Ecto neural progenitor cell (in vitro differentiated cells): ENCODE measurements at regions not wholly inside any gene's neighbourhood (a gene's known extent, or its start where the extent isn't known, plus 50 kb on each side); places are given as distances from the start of the nearest gene placed in this dataset.
"Not testable (repeated sequence)": the region's sequence is repeated elsewhere in the genome, so short reads cannot be mapped to it uniquely, and the experiment has no call there.

ENCODE experiments used
- DNase-seq: peaks from one replicate; pipeline ENCODE4 v3.0.0-alpha.2; 2018; ENCODE audit warnings: low spot score

- no peak for DNase-seq
These were observed 254.6 kb upstream of the GK2 start for GRCh38 chr4:79662651-79663050.

GRCh38 chr4:79661196-79661595, 253.2 kb upstream of the GK2 start:
- DNase-seq: no peak

DNA sequence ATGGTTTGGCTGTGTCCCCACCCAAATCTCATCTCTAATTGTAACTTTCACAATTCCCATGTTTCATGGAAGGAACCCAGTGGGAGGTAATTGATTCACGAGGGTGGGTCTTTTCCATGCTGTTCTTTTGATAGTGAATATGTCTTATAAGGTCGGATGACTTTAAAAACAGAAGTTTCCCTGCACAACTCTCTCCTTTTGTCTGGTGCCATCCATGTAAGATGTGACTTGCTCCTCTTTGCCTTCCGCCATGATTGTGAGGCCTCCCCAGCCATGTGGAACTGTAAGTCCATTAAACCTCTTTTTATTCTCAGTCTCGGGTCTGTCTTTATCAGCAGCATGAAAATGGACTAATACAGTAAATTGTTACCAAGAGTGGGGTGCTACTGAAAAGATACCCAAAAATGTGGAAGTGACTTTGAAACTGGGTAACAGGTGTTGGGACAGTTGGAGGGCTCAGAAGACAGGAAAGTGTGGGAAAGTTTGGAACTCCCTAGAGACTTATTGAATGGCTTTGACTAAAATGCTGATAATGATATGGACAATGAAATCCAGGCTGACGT, 251.4 kb upstream of the GK2 start:
- DNase-seq: not testable (repeated sequence)

GRCh38 chr4:79657379-79657778, 249.4 kb upstream of the GK2 start:
- no peak for DNase-seq

DNA sequence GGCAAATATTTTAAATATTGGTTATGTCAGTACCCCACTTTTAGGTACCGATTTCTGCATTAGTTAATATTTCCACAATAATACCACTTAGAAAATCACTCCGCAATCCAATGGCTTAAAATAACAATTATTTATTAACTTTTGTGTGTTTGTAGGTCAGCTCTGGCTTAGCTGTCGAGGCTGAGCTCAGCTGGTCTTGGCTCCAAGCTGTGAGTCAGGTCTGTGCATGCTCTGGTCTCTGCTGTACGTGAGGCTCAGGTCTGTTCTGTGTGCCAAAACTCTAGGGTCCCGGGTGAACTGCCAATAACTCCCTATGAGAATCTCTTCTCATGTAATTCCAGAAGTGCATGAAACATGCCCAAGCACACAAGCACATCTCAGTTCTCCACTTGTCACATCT, 245.8 kb upstream of the GK2 start:
- DNase-seq: no peak

DNA sequence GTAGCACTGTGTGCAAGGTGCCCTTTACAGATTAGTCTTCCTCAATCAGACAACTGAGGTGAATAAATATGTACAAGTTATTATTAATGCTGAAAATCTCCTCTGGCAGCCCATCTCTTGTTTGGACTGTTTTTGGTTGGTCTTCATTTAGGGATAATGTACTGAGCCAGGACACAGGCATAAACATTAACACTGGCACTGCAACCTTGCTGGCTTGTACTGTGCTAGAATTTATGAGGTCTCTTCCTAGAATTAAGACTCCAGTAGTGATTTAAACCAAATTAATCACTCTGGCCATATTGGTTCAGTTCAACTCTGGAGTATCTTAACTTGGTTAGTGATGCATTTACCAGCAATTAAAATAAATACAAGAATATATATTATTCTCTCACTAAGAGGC, 244.7 kb upstream of the GK2 start:
- no peak for DNase-seq

GRCh38 chr4:79652232-79652631, 244.2 kb upstream of the GK2 start:
- DNase-seq: no peak

DNA sequence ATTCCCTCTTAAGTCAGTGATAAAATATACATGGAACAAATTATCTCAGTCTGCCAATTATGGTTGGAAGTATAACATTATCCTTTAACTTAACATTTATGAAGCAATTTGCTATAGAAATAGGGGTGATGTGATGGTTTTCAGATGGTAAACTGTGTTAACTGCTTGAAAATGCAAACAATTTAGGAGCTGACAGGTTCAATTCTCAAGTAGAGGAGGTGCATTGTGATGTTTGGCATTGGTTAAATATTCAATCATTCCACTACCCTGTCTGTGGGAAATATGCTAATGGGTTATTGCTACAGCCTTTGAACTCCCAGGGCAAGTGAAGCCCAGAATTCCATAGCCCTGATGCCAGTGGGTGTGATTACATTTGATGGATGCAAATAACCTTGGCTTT, 243.4 kb upstream of the GK2 start:
- no peak for DNase-seq

- no peak for DNase-seq
These were observed 242.9 kb upstream of the GK2 start for GRCh38 chr4:79650794-79651431.

GRCh38 chr4:79650217-79650616, 242.2 kb upstream of the GK2 start:
- no peak for DNase-seq

DNA sequence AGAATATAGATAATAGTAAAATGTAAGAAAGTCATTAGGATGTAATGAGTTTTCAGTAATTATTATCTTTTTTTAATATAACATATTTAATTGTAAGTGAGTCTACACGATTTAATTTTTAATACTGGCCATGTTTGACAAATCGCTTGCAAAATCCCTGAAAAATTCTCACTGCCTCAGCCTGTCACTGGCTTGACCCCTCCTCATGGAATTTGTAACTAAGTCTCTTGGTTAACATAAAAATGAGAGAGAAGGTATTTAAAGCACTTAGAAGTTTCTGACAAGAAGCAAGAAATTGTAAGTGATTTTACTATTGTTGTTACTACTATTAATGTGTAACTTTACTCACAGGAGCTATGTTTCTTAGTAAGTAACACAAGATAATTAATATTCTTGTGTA, 237.9 kb upstream of the GK2 start:
- no peak for DNase-seq

GRCh38 chr4:79638735-79639134, 230.7 kb upstream of the GK2 start:
- DNase-seq: no peak

GRCh38 chr4:79636991-79637390, 229.0 kb upstream of the GK2 start:
- no peak for DNase-seq

DNA sequence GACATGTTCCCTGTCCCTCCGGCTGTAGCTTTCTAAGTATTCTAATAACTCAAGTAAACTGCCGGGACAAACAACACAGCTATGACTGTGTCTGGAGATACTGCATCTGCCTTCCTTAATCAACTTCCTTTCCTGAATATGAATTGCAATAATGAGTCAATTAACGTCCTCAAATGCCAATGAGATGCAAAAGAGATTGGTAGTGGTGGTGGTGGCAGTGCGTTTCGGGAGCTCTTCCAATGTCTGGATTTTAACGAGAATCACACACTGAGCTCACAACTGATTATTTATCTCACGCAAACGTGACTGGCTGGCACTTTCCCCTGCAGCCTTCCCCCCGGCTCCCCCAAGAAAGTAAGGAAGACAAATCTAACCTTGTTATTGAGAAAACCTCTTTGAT, 226.1 kb upstream of the GK2 start:
- no peak for DNase-seq

DNA sequence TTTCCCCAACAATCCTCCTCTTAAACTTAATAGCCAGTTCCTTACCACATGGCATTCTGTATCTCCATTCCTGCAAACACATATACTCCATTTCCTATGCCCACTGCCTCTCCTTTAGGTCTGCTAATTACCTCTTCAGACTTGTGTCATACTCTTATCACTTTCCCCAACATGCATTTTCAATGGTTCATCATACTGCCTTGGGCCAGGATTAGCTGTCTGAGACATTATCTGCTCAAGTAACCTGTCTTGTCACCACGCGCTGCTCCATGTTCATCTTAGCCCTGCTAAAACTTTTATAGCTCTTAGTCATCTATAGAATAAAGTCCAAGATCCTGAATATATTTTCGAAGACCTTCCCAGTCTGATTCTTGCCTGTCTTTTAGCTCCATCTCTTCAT, 224.1 kb upstream of the GK2 start:
- DNase-seq: no peak

DNA sequence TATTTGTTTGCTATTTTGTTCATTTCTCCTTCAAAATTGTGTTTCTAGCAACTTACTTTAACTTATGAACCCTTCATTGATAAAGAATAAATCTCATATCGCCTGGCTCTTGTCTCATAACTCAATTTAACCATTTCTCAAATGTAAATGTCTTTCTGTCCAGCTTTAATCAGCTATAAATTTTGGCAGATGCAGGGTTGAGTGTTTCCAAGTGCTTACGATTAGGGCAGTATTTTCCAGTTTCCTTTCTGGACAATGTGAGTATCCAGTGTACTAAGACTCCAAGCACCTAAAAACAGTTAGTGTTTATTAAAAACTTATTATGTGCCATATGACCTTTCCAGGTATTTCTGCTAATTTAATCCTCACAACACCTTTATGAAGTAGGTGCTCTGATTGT, 218.6 kb upstream of the GK2 start:
- DNase-seq: no peak

DNA sequence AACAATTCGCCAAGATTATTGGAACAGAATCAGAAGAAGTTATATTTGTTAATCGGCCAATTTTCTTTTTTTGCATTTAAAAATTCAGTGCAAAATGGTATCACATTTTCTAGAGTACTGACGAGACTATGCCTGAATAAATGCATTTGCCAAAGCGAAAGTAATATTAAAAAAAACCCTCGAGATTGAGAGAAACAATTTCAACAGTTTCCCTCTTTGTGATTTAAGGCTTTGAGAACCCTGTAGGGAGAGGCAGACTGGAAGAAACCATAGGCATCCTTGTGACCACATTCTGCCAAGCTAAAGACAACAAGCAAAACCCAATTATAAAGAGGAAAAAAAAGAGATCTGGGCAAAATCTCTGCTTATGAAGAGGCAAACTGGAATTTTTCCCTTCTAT, 218.1 kb upstream of the GK2 start:
- no peak for DNase-seq

- no peak for DNase-seq
These were observed 217.3 kb upstream of the GK2 start for GRCh38 chr4:79625361-79625760.

DNA sequence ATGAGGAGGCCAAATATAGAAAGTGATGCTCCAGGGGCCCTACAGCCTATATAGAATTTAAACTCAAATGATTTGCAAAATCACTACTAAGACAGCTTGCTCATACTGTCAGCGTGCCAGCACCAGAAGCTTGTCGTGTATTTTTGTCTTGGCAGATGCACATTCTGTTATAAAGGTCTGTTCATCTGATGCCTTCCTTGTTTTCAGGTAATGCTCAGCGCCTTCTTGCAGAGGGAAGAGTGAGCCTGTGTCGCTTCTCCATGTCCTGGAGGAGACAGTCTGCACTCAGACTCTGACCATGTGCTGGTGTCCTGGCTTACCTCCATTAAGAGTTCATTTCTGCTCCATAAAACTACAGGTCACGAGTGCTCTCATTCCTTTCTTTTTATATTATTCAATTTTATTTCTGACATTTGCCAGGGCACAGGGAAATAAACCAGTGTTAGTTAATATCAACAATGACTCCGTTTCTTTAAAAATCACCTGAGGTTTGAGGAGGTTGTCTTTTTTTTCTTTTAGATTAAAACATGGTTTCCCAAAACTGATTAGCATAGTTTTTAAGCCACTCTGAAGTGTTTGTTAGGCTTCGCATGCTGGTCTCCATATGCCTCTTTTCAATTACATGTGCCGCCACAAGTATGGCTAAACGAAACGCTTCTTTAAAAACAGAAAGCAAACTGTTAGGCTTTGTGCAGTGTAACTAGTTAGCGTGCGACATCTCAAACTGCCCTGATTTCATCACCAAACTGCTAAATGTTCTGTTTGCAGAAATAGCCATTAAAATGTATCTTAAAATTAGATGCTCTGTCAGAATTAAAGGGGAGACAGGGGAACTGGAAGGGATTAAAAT, 215.2 kb upstream of the GK2 start:
- no peak for DNase-seq

DNA sequence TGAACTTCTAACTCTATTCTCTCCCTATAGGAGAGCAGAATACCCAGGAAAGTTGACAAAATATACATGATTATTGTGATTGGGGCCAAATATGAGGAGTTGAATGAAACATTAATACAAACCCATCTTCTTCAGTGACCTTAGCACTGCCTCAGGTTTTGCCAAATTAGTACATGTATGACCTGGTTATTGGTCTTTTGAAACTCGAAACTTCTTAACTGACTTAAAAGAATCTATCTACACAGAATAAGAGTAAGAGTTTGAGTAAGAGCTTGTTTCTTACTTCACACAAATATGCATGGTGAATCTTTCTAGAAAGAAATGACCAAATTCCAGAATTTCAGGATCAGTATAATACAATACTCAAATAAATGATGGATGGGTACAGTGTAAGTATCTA, 213.0 kb upstream of the GK2 start:
- no peak for DNase-seq

DNA sequence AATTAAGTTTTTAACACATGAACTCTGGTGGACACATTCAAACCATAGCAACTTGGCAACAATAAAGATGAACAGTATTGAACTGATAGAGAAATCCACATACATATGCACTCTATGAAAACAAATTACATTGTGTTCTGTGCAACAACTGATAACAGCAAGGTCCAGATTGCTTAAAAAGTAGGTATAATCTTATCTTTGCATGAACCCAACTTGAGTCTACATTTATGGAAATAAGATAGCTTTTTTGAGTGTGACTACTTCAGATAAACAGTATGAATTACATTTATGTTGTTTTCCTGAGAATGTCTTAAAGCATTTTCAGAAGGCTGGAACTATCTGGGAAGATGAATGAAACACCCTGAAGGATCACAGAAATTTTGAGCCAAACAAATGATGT, 212.6 kb upstream of the GK2 start:
- DNase-seq: no peak

DNA sequence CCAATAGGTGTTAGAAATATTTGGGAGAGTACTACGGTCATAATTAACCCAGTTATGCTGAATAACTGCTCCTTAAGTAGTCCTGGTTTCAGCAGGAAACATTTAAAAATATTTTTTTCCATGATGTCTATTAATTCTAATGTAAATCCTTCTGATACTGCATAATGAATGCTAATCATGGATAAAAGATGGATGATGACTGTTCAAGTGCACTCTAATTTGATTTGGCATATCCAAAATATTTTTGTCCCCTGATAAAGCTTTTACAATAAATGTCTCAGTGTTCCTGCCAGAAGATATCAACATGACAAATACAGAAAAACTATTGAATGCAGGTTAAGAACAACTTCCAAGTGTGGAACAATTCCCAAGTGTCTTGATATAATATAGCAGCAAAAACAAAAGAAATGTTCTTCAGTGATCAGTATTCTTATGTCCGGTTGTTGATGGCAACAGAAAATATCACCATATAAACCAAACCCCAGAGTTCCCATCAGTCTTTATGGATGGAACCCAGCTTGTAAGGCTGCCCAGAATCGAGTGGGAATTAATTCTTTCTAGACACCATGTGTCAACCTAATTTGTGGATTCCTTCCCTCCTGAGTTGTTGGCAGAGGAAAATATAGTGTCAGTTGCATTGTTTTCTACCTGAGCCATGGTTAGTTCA, 205.4 kb upstream of the GK2 start:
- no peak for DNase-seq

GRCh38 chr4:79611026-79611425, 203.0 kb upstream of the GK2 start:
- DNase-seq: no peak
